ENCODE measurements at regions not wholly inside any gene's neighbourhood (a gene's known extent, or its start where the extent isn't known, plus 50 kb on each side); places are given as distances from the start of the nearest gene placed in this dataset.

- Histone ChIP-seq H3F3A (ENCODE audit: insufficient read depth, low read length) (no peaks in the 10 kb centered on the region), H3K4me3 (ENCODE audit: low read depth, low read length, poor library complexity, severe bottlenecking) (no peak overlapping the region), H3K9me2 (ENCODE audit: low read depth, low read length) (no peaks in the 10 kb centered on the region), H2AFZ (ENCODE audit: low read length) (no peak overlapping the region), H4K20me1 (ENCODE audit: insufficient read depth, low read length) (no peaks in the 10 kb centered on the region), H3K4me1 (ENCODE audit: insufficient read depth, low read length, severe bottlenecking) (no peaks in the 10 kb centered on the region), H3K9ac (ENCODE audit: low read length) (no peak overlapping the region), H3K9me3 (ENCODE audit: low read length) (no peaks in the 10 kb centered on the region), H3K4me2 (ENCODE audit: low read length) (no peak overlapping the region), H3K27me3 (ENCODE audit: insufficient read depth, low read length) (no peaks in the 10 kb centered on the region), H3K79me2 (ENCODE audit: insufficient read depth, low read length) (no peaks in the 10 kb centered on the region), H3K27ac (ENCODE audit: low read depth, low read length, poor library complexity, severe bottlenecking) (no peak overlapping the region), H3K36me3 (ENCODE audit: insufficient read depth, low read length) (peaks cover 7% of the 10 kb centered on the region; the same call in 1 of the 2 replicates)
- no peak for TF ChIP-seq CTCF (IDR thresholded peaks at IDR 0.05; ENCODE audit: low read length)
- TF ChIP-seq EZH2 (IDR thresholded peaks at IDR 0.05; ENCODE audit: borderline replicate concordance, low read length) = no peak
Measured at GRCh38 chr12:124428792-124429281, 133.9 kb downstream of the RFLNA start.

GRCh38 chr12:124428136-124428791 is 133.4 kb downstream of the RFLNA start:
- H3K9me2 ChIP-seq (ENCODE audit: low read depth, low read length) = no peaks in the 10 kb centered on the region
- no peaks in the 10 kb centered on the region for H3K27me3 ChIP-seq (ENCODE audit: insufficient read depth, low read length)
- no peak overlapping the region for H2AFZ ChIP-seq (ENCODE audit: low read length)
- H3K9ac ChIP-seq (ENCODE audit: low read length) = no peak overlapping the region
- TF ChIP-seq CTCF (IDR thresholded peaks at IDR 0.05; ENCODE audit: low read length) (no peak), EZH2 (IDR thresholded peaks at IDR 0.05; ENCODE audit: borderline replicate concordance, low read length) (no peak)
- H3K27ac ChIP-seq (ENCODE audit: low read depth, low read length, poor library complexity, severe bottlenecking) = no peak overlapping the region
- H3K4me1 ChIP-seq (ENCODE audit: insufficient read depth, low read length, severe bottlenecking) = no peaks in the 10 kb centered on the region
- H3K79me2 ChIP-seq (ENCODE audit: insufficient read depth, low read length) = no peaks in the 10 kb centered on the region
- H3K4me2 ChIP-seq (ENCODE audit: low read length) = no peak overlapping the region
- H3K4me3 ChIP-seq (ENCODE audit: low read depth, low read length, poor library complexity, severe bottlenecking) = no peak overlapping the region
- peaks cover 7% of the 10 kb centered on the region; the same call in 1 of the 2 replicates for H3K36me3 ChIP-seq (ENCODE audit: insufficient read depth, low read length)
- no peaks in the 10 kb centered on the region for H4K20me1 ChIP-seq (ENCODE audit: insufficient read depth, low read length)
- no peaks in the 10 kb centered on the region for H3F3A ChIP-seq (ENCODE audit: insufficient read depth, low read length)
- no peaks in the 10 kb centered on the region for H3K9me3 ChIP-seq (ENCODE audit: low read length)

GRCh38 chr12:124426594-124427555 is 132.0 kb downstream of the RFLNA start:
- H3K4me3 ChIP-seq (ENCODE audit: low read depth, low read length, poor library complexity, severe bottlenecking) = no peak overlapping the region
- H3K9me2 ChIP-seq (ENCODE audit: low read depth, low read length) = no peaks in the 10 kb centered on the region
- H3K9ac ChIP-seq (ENCODE audit: low read length) = no peak overlapping the region
- H3K36me3 ChIP-seq (ENCODE audit: insufficient read depth, low read length) = peaks cover 7% of the 10 kb centered on the region; the same call in 1 of the 2 replicates
- no peaks in the 10 kb centered on the region for H3K79me2 ChIP-seq (ENCODE audit: insufficient read depth, low read length)
- no peaks in the 10 kb centered on the region for H4K20me1 ChIP-seq (ENCODE audit: insufficient read depth, low read length)
- no peaks in the 10 kb centered on the region for H3F3A ChIP-seq (ENCODE audit: insufficient read depth, low read length)
- no peaks in the 10 kb centered on the region for H3K9me3 ChIP-seq (ENCODE audit: low read length)
- no peak overlapping the region for H3K27ac ChIP-seq (ENCODE audit: low read depth, low read length, poor library complexity, severe bottlenecking)
- H3K4me2 ChIP-seq (ENCODE audit: low read length) = no peak overlapping the region
- H3K4me1 ChIP-seq (ENCODE audit: insufficient read depth, low read length, severe bottlenecking) = no peaks in the 10 kb centered on the region
- H2AFZ ChIP-seq (ENCODE audit: low read length) = no peak overlapping the region
- TF ChIP-seq CTCF (IDR thresholded peaks at IDR 0.05; ENCODE audit: low read length) (no peak), EZH2 (IDR thresholded peaks at IDR 0.05; ENCODE audit: borderline replicate concordance, low read length) (no peak)
- H3K27me3 ChIP-seq (ENCODE audit: insufficient read depth, low read length) = no peaks in the 10 kb centered on the region
